A673 (cell line): ENCODE measurements at regions not wholly inside any gene's neighbourhood (a gene's known extent, or its start where the extent isn't known, plus 50 kb on each side); places are given as distances from the start of the nearest gene placed in this dataset.

ENCODE experiments used
- BruUV-seq: library from RNA; stranded (reverse); fragments of 400-500 nt; replicated peaks from 2 replicates; lab custom pipeline; 2021; lab: Mats Ljungman, UMichigan
- CTCF ChIA-PET: fragments of 300-600 bp; sonication (Branson Sonifier 250); formaldehyde crosslinking; loops from one replicate; lab custom pipeline; 2022; ENCODE audit warnings: antibody characterized with exemption; lab: Charles Lee
- POLR2A ChIA-PET: fragments of 300-600 bp; sonication (Branson Sonifier 250); formaldehyde crosslinking; loops from one replicate; lab custom pipeline; 2022; ENCODE audit warnings: antibody characterized with exemption; ENCODE audit not compliant: low non-redundant PET; lab: Charles Lee
- DNase-seq: peaks from one replicate; pipeline ENCODE4 v3.0.0-alpha.2; 2015; ENCODE audit warnings: low spot score
- H3K27ac ChIP-seq: fragments of 200-600 bp; sonication (generic); 2 replicates; pipeline ENCODE4 v1.5.1; 2016; ENCODE audit warnings: mixed run types, low read depth, mild to moderate bottlenecking, mixed read lengths, antibody characterized with exemption, low read length; ENCODE audit not compliant: poor library complexity, severe bottlenecking
- H3K27me3 ChIP-seq: fragments of 200-600 bp; sonication (generic); replicated peaks from 2 replicates; pipeline ENCODE4 v1.6.1; 2017; ENCODE audit warnings: mixed run types, low read depth, mild to moderate bottlenecking, mixed read lengths, antibody characterized with exemption, low read length; ENCODE audit not compliant: insufficient read depth, poor library complexity
- H3K36me3 ChIP-seq: fragments of 200-600 bp; sonication (generic); 2 replicates; pipeline ENCODE4 v1.6.1; 2016; ENCODE audit warnings: mixed run types, mild to moderate bottlenecking, mixed read lengths, antibody characterized with exemption, low read length; ENCODE audit not compliant: insufficient read depth, poor library complexity, severe bottlenecking
- H3K4me1 ChIP-seq: fragments of 200-600 bp; sonication (generic); 2 replicates; pipeline ENCODE4 v1.6.1; 2017; ENCODE audit warnings: mixed run types, mild to moderate bottlenecking, mixed read lengths, antibody characterized with exemption, low read length; ENCODE audit not compliant: insufficient read depth, poor library complexity, severe bottlenecking
- H3K4me3 ChIP-seq: fragments of 200-600 bp; sonication (generic); 2 replicates; pipeline ENCODE4 v1.5.1; 2016; ENCODE audit warnings: low read depth, mixed run types, mild to moderate bottlenecking, mixed read lengths, low read length; ENCODE audit not compliant: poor library complexity, severe bottlenecking
- H3K9me3 ChIP-seq: fragments of 200-600 bp; sonication (generic); 2 replicates; pipeline ENCODE4 v1.6.1; 2016; ENCODE audit warnings: mixed run types, low read depth, mild to moderate bottlenecking, mixed read lengths, antibody characterized with exemption, low read length; ENCODE audit not compliant: poor library complexity, severe bottlenecking
- CTCF ChIP-seq: fragments of 300-800, 200-600 bp; sonication (generic); conservative IDR thresholded peaks from 2 replicates; pipeline ENCODE4 v1.5.1; 2017; ENCODE audit warnings: low read depth, mild to moderate bottlenecking, antibody characterized with exemption, low read length, moderate library complexity, mixed read lengths
- EZH2 ChIP-seq: fragments of 200-600 bp; sonication (generic); IDR thresholded peaks from 2 replicates; pipeline ENCODE4 v1.6.1; 2017; ENCODE audit warnings: borderline replicate concordance, low read depth, mild to moderate bottlenecking, mixed read lengths, antibody characterized with exemption, low read length; ENCODE audit not compliant: poor library complexity, severe bottlenecking
- intact Hi-C: fragments of 100-400 bp; cut with micrococcal nuclease; formaldehyde crosslinking; loops from one replicate; pipeline ENCODE4 v1.10.0; 2022; ENCODE audit not compliant: unreplicated experiment

GRCh38 chr15:26352909-26353308 is 420.0 kb downstream of the GABRB3 start:
- no TSS peak for BruUV-seq
- TF ChIP-seq CTCF (no peak), EZH2 (no peak)
- DNase-seq: no peak

GRCh38 chr15:26352406-26352805 is 420.5 kb downstream of the GABRB3 start:
- Histone ChIP-seq H3K4me1 (no peaks in the 10 kb centered on the region), H3K4me3 (no peak overlapping the region), H3K27ac (no peak overlapping the region), H3K36me3 (no peaks in the 10 kb centered on the region), H3K9me3 (peaks cover 55% of the 10 kb centered on the region), H3K27me3 (no peaks in the 10 kb centered on the region)
- ChIA-PET POLR2A (no interaction called here), CTCF (no interaction called here)
- DNase-seq: no peak
- TF ChIP-seq EZH2 (no peak), CTCF (no peak)
- intact Hi-C loops: no loop called here
- BruUV-seq: no TSS peak

More at GRCh38 chr15:26352909-26353308, 420.0 kb downstream of the GABRB3 start:
- Histone ChIP-seq H3K9me3 (peaks cover 55% of the 10 kb centered on the region), H3K4me3 (no peak overlapping the region), H3K4me1 (no peaks in the 10 kb centered on the region), H3K27ac (no peak overlapping the region), H3K36me3 (no peaks in the 10 kb centered on the region), H3K27me3 (no peaks in the 10 kb centered on the region)
- POLR2A ChIA-PET: no interaction called here
- intact Hi-C loops: no loop called here
- CTCF ChIA-PET: no interaction called here

GRCh38 chr15:26325495-26325894 is 447.4 kb downstream of the GABRB3 start:
- no TSS peak for BruUV-seq
- POLR2A ChIA-PET: no interaction called here
- no peak for TF ChIP-seq CTCF
- no peak for TF ChIP-seq EZH2

More at GRCh38 chr15:26325495-26325894, 447.4 kb downstream of the GABRB3 start:
- Histone ChIP-seq H3K4me3 (no peak overlapping the region), H3K27ac (no peak overlapping the region), H3K36me3 (no peaks in the 10 kb centered on the region), H3K27me3 (no peaks in the 10 kb centered on the region), H3K4me1 (no peaks in the 10 kb centered on the region), H3K9me3 (peaks cover 33% of the 10 kb centered on the region)
- no peak for DNase-seq
- intact Hi-C loops: no loop called here
- CTCF ChIA-PET: no interaction called here
